HG03432 (cell line): ENCODE measurements at regions not wholly inside any gene's neighbourhood (a gene's known extent, or its start where the extent isn't known, plus 50 kb on each side); places are given as distances from the start of the nearest gene placed in this dataset.
"Not testable (repeated sequence)": the region's sequence is repeated elsewhere in the genome, so short reads cannot be mapped to it uniquely, and the experiment has no call there.

Experiments used
- ATAC-seq: cut with Tn5 transposase; IDR thresholded peaks from one replicate; pipeline ENCODE4 v1.9.1; 2021; ENCODE audit warnings: mild to moderate bottlenecking, moderate library complexity; ENCODE audit not compliant: unreplicated experiment

DNA sequence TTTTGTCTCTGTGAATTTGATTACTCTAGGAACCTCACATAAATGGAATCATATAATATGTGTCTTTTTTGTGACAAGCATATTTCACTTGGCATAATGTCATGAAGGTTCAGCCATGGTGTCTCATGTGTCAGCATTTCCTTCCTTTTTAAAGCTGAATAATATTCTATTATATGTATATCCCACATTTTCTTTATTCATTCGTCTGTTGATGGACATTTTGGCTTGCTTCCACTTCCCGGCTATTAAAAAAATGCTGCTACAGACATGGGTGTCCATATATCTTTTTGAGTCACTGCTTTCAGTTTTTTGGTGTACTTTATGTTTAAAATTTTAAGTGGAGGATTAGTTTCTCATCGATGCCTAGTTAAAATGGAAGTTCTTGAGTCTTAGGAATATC lies 59.8 kb upstream of the C5orf63 start:
- no peak for ATAC-seq

DNA sequence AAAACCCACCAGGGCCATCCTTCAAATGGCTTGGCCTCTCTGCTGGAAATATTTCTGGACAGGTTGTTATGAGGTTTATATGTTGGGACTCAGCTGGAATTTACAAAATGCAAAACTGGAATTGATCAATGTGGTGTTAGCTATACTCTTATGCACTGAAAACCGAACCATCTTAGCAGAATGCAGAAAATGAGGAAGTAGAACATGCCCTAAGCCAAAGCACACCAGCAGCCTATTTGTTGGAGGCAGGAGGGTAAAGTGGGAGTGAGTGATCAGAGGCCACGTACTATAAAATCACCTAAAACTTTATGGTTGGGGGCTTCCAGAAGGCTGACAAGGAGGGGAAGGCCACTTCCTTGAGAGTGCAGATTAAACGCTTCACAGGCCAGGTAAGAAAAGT lies 63.6 kb upstream of the C5orf63 start:
- ATAC-seq, result no peak

DNA sequence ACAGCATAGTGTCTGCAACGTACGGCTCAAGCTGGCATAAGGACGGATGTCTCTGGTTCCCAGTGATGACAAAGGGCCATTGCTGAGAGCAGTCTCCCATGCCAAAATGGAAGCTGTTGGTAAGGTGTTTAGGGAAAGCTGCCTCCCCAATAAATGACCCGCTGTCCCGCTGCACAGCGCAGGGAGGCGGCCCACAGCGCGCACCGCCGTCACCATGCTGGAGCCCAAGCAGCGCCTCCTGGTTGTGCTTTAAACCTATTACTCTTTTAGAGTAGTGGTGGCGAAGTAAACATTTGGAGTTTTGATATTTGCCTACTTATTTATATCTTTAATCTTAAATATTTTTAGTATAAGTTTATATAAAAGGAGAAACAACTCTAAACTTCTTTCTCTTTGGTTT lies 70.4 kb upstream of the C5orf63 start:
- ATAC-seq, result no peak

DNA sequence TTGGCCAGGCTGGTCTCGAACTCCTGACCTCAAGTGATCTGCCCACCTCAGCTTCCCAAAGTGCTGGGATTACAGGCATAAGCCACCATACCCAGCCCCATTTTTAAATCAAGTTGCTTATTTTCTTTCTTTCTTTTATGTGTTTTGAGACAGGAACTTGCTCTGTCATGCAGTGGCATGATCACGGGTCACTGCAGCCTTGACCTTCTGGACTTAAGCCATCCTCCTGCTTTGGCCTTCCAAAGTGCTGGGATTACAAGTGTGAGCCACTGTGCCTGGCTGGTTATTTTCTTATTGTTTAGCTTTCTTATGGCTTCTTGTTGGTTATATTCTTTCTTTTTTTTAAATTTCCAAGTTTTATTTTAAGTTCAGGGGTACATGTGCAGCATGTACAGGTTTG lies 79.7 kb upstream of the C5orf63 start:
- ATAC-seq, result no peak

DNA sequence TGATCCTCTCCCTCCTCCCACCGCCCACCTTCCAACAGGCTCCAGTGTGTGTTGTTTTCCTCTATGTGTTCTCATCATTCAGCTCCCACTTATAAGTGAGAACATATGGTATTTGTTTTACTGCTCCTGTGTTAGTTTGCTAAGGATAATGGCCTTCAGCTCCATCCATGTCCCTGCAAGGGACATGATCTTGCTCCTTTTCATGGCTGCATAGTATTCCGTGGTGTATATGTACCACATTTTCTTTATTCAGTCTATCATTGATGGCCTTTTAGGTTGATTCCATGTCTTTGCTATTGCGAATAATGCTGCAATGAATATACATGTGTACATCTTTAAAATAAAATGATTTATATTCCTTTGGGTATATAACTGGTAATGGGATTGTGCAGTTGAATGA lies 80.2 kb upstream of the C5orf63 start:
- no peak for ATAC-seq

DNA sequence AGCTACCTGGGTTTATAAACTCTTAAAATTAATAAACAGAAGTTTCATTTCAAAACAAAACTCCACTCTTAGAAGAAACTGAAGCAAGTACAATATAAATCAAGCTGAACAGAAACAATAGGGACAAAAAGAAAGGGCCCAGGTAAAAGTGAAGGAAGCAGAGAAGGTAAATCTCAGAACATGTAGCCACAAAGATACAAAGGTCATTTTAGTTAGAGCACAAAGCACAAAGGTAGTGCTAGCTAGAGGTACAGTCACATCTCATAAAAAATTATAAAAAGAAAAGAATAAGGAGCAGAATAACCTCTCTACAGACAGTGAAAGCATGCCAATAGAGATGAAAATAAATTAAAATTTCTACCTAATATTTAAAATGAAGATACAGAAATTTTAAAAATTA lies 90.4 kb upstream of the C5orf63 start:
- ATAC-seq, result no peak

DNA sequence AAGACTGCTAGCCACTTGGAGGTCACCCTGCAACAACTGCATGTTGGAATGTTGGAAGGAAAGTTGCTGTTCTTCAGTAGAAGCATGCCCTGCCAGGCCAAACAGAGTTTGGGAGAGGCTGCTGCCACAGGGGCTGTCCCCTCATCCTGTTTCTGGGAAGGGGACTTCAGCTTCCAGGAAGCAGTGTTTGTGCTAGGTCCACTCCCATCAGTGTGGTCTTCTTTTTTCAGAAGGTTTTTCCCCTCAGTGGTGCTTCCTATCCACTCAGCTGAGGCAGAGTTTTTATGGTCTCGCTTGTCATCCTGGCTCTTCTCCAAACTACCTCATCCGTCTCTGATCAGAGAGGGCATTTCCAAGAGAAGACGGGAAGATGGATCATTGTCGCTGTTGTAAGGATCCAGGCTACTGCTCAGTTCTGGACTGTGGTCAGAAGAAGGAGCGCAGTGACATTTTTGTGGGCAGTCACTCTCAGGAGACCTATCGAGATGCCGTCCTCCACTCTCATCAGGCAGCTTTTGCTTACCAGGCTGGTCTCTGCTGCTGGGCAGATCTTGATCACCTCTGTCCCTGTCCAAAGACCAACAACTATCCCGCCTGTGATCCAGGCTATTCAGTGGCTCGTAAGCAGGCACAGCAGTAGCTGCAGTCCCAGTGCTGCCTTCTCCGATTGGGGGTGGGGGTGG lies 97.8 kb upstream of the C5orf63 start:
- no peak for ATAC-seq

DNA sequence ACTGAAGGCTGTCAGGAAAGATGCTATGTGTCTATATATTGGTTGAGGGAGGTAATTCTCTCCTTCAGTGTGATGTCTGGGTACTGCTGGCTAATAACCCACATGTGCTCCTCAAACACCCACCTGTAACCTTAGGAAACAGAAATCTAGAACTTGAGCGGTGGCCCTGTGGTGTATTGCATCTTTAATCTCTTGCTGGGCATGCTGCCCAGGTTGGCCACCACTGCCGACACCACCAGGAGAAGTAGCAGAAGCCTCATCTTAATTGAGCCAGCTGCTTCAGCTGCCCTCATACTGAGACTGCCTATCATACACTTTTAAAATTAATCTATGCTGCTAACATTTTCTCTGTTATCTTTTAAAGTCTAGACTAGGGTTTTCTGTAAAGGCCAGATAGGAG lies 103.5 kb upstream of the C5orf63 start:
- no peak for ATAC-seq

DNA sequence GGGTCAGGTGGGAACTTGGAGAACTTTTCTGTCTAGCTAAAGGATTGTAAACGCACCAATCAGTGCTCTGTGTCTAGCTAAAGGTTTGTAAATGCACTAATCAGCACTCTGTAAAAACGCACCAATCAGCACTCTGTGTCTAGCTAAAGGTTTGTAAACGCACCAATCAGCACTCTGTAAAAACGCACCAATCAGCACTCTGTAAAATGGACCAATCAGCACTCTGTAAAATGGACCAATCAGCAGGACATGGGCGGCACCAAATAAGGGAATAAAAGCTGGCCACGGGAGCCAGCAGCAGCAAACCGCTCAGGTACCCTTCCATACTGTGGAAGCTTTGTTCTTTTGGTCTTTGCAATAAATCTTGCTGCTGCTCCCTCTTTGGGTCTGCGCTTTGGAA lies 108.0 kb upstream of the MEGF10 start:
- ATAC-seq, result not testable (repeated sequence)

DNA sequence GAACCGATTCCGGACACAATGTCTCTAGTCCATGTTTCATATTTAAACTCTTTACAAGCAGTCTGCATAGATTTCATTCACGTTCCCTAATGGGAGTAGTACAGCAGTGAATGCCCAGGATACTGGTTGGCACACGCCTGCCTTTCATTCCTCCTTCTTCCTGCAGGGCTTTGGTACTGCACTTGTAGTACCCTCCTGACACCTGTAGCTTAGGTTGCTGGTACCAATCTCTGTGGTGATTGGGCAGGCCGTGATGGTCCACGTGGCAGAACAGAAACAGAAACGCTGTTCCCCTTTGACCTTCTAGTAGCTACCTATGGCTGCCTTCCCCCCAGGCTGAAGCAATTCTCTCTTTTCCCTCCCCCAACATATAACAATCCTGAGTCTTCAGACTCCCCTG lies 107.3 kb upstream of the MEGF10 start:
- ATAC-seq, result no peak

DNA sequence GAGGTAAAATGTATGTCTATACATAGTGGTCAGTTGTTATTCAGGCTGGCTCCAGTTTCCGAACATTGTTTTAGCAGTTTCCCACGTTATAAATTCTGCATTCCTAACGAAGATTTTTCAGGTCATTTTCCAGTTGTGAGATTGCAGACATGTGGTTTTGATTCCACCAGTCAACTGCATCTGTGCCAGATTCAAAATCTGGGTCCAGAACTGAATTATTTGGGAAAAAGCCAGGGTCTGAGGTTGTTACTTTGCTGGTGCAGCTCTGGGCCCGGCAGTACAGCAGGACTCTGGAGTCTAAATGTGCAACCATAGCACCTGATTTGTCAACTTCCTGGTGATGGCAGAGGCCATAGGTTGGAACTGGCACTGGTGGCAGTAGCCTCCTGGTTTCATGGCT lies 105.7 kb upstream of the MEGF10 start:
- ATAC-seq, result no peak

DNA sequence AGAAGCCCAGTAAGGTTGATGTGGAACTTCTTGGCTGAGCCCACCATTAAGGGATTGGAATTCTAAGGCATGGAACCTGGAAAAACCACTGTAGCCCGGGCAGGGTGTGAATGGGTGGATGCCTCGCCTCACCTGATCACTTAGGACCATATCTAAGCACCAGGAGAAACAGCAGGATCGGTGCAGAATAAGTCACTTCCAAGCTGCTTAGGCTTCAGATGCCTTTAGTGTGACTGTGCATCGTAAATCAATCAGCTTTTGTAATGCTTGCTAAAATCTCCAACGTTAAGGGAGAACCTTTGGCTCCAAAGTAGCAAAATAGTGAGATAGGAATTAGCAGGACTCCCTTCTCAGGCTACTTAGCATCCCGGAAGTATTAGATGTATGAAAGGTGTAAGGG lies 103.9 kb upstream of the MEGF10 start:
- ATAC-seq, result no peak

DNA sequence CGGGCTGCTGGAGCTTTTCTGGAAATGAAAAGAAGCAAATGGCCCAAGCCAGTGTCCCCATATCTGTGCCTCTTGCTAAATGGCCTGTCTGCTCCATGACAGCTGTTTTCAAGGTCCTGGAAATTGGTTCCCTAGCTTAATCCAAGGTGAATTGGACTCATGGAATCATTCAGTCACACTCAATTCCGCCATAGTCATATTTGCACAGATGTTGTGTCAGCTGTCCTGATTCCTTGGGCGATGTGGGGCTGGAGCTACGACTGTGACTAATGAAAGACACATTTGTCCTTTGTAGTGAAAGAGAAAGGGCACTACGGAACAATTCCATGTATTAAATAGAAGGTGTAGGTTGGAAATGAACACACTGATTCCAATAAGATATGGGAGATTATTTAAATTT lies 102.9 kb upstream of the MEGF10 start:
- ATAC-seq, result no peak

DNA sequence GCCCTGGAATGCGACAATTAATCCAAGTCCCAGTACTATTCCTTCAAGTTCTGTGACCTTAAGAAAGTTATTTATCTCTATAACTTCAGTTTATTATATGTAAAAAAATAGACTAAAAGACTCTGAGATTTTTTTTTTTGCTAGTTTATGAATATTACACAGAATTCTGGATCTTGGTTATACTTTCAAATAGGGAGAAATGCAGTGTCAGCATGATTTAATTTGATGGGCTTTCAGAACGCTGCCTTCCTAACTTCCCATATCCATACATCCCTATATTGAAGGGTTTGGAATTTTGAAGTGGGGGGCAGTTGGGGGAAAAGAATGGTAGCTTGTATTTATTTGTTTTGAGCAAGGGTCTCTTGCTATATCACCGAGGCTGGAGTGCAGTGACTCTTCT lies 98.4 kb upstream of the MEGF10 start:
- no peak for ATAC-seq

DNA sequence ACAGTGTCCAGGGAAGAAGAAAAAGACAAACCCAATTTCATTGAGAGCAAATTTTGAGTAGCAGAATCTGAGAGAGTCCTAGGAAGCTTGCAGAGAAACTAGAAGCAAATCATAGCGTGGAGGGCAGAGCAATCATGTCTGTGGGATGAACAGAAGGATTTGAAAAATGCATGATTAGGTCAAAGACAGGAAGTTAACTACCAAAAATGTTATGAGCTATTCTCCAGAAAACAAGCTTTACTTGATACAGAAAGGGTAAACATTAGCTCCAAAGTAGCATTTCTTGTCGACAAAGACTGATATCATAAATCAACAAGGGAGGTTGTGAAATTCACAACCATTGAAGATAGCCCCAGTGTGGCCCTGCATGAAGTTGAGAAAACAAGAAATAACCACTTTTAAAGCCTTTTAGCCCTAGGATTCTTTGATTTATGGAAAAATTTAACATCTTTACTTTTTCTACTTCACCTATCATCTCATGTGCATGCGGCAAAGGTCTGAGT lies 97.7 kb upstream of the MEGF10 start:
- no peak for ATAC-seq

DNA sequence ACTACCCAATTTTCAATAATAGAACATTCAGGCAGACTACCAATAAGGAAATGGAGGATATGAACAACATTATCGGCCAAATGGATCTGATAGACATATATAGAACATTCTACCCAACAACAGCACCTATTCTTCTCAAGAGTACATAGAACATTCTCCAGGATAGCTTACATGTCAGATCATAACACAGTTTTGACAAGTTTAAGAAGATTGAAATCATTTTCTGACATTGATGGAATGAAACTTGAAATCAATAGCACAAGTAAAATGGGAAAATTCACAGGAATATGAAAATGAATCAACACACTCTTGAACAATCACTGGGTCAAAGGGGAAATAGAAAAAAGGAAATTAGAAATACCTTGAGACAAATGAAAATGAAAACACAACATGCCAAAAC lies 94.6 kb upstream of the MEGF10 start:
- ATAC-seq, result no peak

DNA sequence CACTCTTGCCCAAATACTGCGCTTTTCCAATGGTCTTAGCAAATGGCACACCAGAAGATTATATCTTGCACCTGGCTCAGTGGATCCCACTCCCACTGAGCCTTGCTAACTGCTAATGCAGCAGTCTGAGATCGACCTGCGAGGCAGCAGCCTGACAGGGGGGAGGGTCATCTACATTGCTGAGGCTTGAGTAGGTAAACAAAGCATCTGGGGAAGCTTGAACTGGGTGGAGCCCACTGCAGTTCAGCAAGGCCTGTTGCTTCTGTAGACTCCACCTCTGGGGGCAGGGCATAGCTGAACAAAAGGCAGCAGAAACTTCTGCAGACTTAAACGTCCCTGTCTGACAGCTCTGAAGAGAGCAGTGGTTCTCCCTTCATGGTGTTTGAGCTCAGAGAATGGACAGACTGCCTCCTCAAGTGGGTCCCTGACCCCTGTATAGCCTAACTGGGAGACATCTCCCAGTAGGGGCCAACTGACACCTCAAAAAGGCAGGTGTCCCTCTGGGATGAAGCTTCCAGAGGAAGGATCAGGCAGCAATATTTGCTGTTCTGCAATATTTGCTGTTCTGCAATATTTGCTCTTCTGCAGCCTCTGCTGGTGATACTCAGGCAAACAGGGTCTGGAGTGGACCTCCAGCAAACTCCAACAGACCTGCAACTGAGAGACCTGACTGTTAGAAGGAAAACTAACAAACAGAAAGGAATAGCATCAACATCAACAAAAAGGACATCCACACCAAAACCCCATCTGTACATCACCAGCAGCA lies 93.0 kb upstream of the MEGF10 start:
- not testable (repeated sequence) for ATAC-seq

DNA sequence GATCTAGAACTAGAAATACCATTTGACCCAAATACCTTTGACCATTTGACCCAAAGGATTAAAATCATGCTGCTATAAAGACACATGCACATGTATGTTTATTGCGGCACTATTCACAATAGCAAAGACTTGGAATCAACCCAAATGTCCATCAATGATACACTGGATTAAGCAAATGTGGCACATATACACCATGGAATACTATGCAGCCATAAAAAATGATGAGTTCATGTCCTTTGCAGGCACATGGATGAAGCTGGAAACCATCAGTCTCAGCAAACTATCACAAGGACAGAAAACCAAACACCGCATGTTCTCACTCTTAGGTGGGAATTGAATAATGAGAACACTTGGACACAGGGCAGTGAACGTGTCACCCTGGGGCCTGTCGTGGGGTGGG lies 87.9 kb upstream of the MEGF10 start:
- ATAC-seq, result not testable (repeated sequence)

DNA sequence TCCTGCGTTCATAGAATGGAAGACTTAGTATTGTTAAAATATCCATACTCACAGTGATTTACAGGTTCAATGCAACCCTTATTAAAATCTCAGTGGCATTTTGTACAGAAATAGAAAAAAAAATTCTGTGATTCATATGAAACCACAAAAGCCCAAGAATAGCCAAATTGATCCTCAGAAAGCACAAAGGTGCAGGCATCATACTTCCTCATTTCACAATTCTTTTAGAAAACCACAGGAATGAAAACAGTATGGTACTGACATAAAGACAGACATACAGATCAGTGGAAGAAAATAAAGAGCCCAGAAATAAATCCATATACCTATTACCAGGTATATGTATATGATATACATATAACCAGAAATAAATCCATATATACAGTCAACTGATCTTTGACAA lies 86.8 kb upstream of the MEGF10 start:
- no peak for ATAC-seq

DNA sequence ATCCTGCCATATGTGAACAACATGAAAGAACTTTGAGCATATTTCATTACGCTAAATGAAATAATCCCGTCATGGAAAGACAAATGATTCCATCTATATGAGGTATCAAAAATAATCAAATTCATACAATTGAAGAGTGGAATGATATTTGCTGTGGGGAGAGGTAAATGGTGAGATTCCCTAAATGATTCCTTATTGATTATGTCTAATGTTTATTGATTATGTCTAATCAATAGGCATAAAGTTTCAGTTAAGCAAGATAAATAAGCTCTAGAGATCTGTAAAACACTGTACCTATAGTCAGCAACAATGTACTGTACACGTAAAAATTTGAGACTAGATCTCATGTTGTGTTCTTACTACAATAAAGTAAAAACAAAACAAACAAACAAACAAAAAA lies 85.4 kb upstream of the MEGF10 start:
- ATAC-seq, result no peak

DNA sequence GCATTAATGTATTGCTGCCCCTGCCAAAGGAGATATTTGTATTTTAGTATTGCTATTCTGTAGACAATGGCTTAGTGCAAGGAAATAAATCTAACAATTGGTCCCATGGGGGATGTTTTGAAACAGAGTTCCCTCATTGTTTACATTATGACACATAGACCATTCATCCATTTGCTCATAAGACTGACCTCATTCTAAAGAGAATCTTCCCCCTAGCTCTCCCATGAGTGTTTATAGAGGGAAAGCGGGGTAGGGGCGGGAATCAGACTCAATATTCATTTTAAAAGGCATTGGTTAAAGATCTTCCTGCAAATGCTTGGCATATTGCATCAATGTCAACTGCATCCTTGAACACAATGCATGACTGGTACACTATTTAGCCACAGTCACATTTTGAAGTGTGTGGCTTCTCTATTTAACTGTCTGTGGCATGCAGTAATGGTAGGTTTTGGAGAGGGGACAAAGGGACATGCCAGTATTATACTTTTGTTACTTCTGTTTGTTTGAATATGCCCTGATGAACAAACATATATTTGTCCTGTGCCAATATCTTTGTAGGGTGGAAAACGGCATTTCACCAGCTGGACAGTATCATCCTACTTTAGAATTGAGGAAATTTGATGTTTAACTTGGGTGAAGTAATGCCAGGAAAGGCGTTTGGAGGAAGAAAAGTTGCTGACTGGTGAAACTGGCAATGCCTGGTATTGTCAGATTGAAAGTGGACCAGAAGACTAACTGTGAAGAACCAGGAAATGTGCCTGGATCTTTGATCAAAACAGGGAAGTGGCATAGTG lies 84.1 kb upstream of the MEGF10 start:
- ATAC-seq, result no peak

DNA sequence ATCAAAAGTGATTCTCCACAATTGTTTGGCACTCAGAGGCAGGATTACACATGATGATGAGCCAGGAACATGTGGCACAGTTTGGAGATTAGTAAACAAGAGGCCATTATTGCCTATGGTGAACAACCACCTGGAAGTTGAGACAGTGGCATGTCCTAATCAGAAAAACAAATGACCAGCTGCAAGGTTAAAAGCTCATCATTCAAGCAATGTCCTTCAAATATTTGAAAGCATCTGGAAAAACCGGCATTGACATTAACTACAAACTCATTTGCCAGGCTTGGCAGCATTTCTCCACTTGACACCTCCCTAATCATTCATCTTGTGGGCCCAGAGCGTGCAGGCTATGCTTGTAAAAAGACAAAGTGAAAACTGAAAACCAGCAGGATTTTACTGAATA lies 80.6 kb upstream of the MEGF10 start:
- no peak for ATAC-seq
